Tibial nerve (tissue), 4 donors: ENCODE measurements at regions not wholly inside any gene's neighbourhood (a gene's known extent, or its start where the extent isn't known, plus 50 kb on each side); places are given as distances from the start of the nearest gene placed in this dataset.

Experiments used
- CTCF ChIP-seq, 5 experiments: fragments of 200-600 bp in 3 of 5; fragments of 450-650 bp in 2 of 5; sonication (generic) in 3 of 5; IDR thresholded peaks; one replicate each; pipeline ENCODE4 v1.5.1; 2016 to 2019; ENCODE audit warnings: antibody characterized with exemption in 5 of 5, mild to moderate bottlenecking in 3 of 5, moderate library complexity in 2 of 5
- EP300 ChIP-seq, 2 donors: sonication (generic); formaldehyde crosslinking; IDR thresholded peaks; one replicate each; pipeline ENCODE4 v1.6.1; 2017; ENCODE audit warnings: antibody characterized with exemption in 2 of 2, mild to moderate bottlenecking in 1 of 2
- POLR2A ChIP-seq, 2 donors: fragments of 450-650 bp; IDR thresholded peaks; one replicate each; pipeline ENCODE4 v1.6.1; 2017; ENCODE audit warnings: antibody characterized with exemption in 2 of 2, mild to moderate bottlenecking in 2 of 2, moderate library complexity in 2 of 2

- TF ChIP-seq CTCF (IDR thresholded peaks at IDR 0.05), result no peak
- no peak for TF ChIP-seq EP300 (IDR thresholded peaks at IDR 0.05)
- no peak for TF ChIP-seq POLR2A (IDR thresholded peaks at IDR 0.05)
These were observed 199.9 kb downstream of the CD83 start for GRCh38 chr6:14317387-14317970.
